Spleen (tissue), 11 donors: ENCODE measurements at regions not wholly inside any gene's neighbourhood (a gene's known extent, or its start where the extent isn't known, plus 50 kb on each side); places are given as distances from the start of the nearest gene placed in this dataset.

Experiments used
- DNase-seq: peaks from one replicate; pipeline ENCODE4 v3.0.0-alpha.2; 2020
- H3K27ac ChIP-seq, 8 donors: fragments of 200-600 bp; sonication (generic) in 7 of 8; 1 replicate in 4 of 8; 2 replicates in 4 of 8; pipeline versions ENCODE4 v1.5.0 to v1.8.0; 2016 to 2021; ENCODE audit warnings: inconsistent platforms in 4 of 8, mild to moderate bottlenecking in 4 of 8, moderate library complexity in 1 of 8
- H3K27me3 ChIP-seq, 7 donors: fragments of 200-600 bp; sonication (generic) in 6 of 7; replicated peaks in 1 of 7; 1 replicate in 4 of 7; 2 replicates in 3 of 7; pipeline versions ENCODE4 v1.5.0 to v1.8.0; 2016 to 2021; ENCODE audit warnings: inconsistent platforms in 3 of 7, mild to moderate bottlenecking in 1 of 7
- H3K36me3 ChIP-seq, 6 donors: fragments of 200-600 bp; sonication (generic) in 5 of 6; 1 replicate in 4 of 6; 2 replicates in 2 of 6; pipeline versions ENCODE4 v1.5.0 to v1.8.0; 2016 to 2021; ENCODE audit warnings: inconsistent platforms in 2 of 6
- H3K4me1 ChIP-seq, 6 donors: fragments of 200-600 bp; sonication (generic) in 5 of 6; 1 replicate in 3 of 6; 2 replicates in 3 of 6; pipeline versions ENCODE4 v1.5.0 to v1.8.0; 2016 to 2021; ENCODE audit warnings: inconsistent platforms in 3 of 6
- H3K4me3 ChIP-seq, 8 donors: fragments of 200-600 bp; sonication (generic) in 7 of 8; 1 replicate in 4 of 8; 2 replicates in 4 of 8; pipeline versions ENCODE4 v1.5.0 to v1.8.0; 2016 to 2021; ENCODE audit warnings: inconsistent platforms in 4 of 8, mild to moderate bottlenecking in 4 of 8, moderate library complexity in 2 of 8
- H3K9me3 ChIP-seq, 8 donors: fragments of 200-600 bp; sonication (generic) in 7 of 8; 1 replicate in 4 of 8; 2 replicates in 4 of 8; pipeline versions ENCODE4 v1.5.0 to v1.8.0; 2016 to 2021; ENCODE audit warnings: inconsistent platforms in 4 of 8
- POLR2A ChIP-seq, 3 donors: fragments of 450-650 bp; IDR thresholded peaks; one replicate each; pipeline ENCODE4 v1.5.1; 2017; ENCODE audit warnings: antibody characterized with exemption in 3 of 3, mild to moderate bottlenecking in 1 of 3
- POLR2AphosphoS5 ChIP-seq, 3 donors: sonication (generic); formaldehyde crosslinking; IDR thresholded peaks; one replicate each; pipeline ENCODE4 v1.5.1; 2017; ENCODE audit warnings: antibody characterized with exemption in 3 of 3
- WGBS, 5 donors: extraction: QIAGEN DNeasy Blood & Tissue Kit in 3 of 5; methylation state at CpG; one replicate each; pipeline versions ENCODE4 v1.1.5 to v1.1.7; 2013 to 2018; 5-methylcytosine and 5-hydroxymethylcytosine counted together
- intact Hi-C: fragments of 100-400 bp; cut with DNase I; formaldehyde crosslinking; loops from one replicate; pipeline ENCODE4 v1.15.0; 2023; ENCODE audit warnings: low total_unique reads
- TF ChIP-seq, protein P1 (sequence below), 11 experiments: fragments of 200-600 bp in 7 of 11; fragments of 450-650 bp in 4 of 11; sonication (generic) in 4 of 11; IDR thresholded peaks in 8 of 11; conservative IDR thresholded peaks in 3 of 11; 1 replicate in 7 of 11; 2 replicates in 4 of 11; pipeline versions ENCODE4 v1.4.0 to v1.8.0; 2016 to 2021; ENCODE audit warnings: antibody characterized with exemption in 11 of 11, inconsistent platforms in 4 of 11, mild to moderate bottlenecking in 1 of 11
- donor health status: healthy with polysubstance abuse.
- donor health status: DM: no; HTN: no; CAD: no; lungs with moderate emphysema.
- donor health status: DM: no; HTN: no; CAD: no.
- donor health status: Bipolar disorder and iron deficiency.
- donor health status: healthy.
- donor health status: DM: no; HTN: no; CAD: no.
- donor health status: DM: yes; HTN: yes; CAD: no.

DNA sequence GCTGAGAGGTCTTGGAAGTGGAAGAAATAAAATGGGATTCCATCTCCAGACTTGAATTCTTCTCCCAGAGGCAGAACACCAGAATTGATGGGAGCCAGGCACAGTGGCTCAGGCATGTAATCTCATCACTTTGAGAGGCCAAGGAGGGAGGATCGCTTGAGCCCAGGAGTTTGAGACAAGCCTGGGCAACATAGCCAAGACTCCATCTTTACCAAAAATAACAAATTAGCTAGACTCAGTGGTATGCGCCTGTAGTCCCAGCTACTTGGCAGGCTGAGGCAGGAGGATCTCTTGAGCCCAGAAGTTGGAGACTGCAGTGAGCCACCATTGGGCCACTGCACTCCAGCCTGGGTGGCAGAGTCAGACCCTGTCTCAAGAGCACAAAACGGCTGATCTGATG lies 144.3 kb downstream of the C1D start:
- Histone ChIP-seq H3K36me3 (no peaks in the 10 kb centered on the region), H3K9me3 (no peaks in the 10 kb centered on the region), H3K4me3 (no peak overlapping the region), H3K4me1 (no peaks in the 10 kb centered on the region), H3K27ac (no peak overlapping the region), H3K27me3 (peaks cover 0 to 25% (median 0%) of the 10 kb centered on the region in 7 donors)
- TF ChIP-seq, protein P1, sequence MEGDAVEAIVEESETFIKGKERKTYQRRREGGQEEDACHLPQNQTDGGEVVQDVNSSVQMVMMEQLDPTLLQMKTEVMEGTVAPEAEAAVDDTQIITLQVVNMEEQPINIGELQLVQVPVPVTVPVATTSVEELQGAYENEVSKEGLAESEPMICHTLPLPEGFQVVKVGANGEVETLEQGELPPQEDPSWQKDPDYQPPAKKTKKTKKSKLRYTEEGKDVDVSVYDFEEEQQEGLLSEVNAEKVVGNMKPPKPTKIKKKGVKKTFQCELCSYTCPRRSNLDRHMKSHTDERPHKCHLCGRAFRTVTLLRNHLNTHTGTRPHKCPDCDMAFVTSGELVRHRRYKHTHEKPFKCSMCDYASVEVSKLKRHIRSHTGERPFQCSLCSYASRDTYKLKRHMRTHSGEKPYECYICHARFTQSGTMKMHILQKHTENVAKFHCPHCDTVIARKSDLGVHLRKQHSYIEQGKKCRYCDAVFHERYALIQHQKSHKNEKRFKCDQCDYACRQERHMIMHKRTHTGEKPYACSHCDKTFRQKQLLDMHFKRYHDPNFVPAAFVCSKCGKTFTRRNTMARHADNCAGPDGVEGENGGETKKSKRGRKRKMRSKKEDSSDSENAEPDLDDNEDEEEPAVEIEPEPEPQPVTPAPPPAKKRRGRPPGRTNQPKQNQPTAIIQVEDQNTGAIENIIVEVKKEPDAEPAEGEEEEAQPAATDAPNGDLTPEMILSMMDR (IDR thresholded peaks at IDR 0.05 in 8 of 11, conservative IDR thresholded peaks at IDR 0.05 in 3 of 11): no peak
- TF ChIP-seq POLR2AphosphoS5 (IDR thresholded peaks at IDR 0.05): no peak
- TF ChIP-seq POLR2A (IDR thresholded peaks at IDR 0.05): no peak
- intact Hi-C loops: no loop called here
- WGBS, 5 donors: 85 to 92% (median 88%) methylated on average over 3 of the region's 3 CpGs
- DNase-seq: no peak

DNA sequence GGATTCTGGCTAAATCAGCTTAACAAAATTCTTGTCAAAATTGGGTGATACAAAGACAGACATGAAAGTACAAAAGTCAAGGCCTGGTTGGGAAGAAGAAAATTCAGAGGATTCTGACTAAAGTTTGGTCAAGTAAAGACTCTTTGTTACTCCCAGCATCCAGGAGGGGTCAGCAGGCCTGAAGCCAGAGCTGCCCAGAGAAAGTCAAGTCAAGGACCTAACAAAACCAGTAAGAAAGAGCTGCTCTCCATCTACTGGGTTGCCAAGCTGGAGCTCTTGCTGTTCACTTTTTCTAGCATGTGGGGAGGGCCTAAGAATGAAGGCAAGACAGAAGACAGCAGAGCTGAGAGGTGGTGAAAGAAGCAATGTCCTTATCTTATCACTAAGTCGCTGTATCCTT lies 143.3 kb downstream of the C1D start:
- peaks cover 0 to 3% (median 0%) of the 10 kb centered on the region in 6 donors for H3K4me1 ChIP-seq
- no peaks in the 10 kb centered on the region for H3K9me3 ChIP-seq
- no peak for TF ChIP-seq POLR2AphosphoS5 (IDR thresholded peaks at IDR 0.05)
- TF ChIP-seq POLR2A (IDR thresholded peaks at IDR 0.05): no peak
- TF ChIP-seq, protein P1 (IDR thresholded peaks at IDR 0.05 in 8 of 11, conservative IDR thresholded peaks at IDR 0.05 in 3 of 11): no peak
- 74 to 93% (median 87%) methylated on average over 1 of the region's 1 CpG for WGBS, 5 donors
- no peak overlapping the region for H3K27ac ChIP-seq
- no peaks in the 10 kb centered on the region for H3K36me3 ChIP-seq
- no peak overlapping the region for H3K4me3 ChIP-seq
- H3K27me3 ChIP-seq: peaks cover 0 to 33% (median 0%) of the 10 kb centered on the region in 7 donors
- intact Hi-C loops: no loop called here
- no peak for DNase-seq

DNA sequence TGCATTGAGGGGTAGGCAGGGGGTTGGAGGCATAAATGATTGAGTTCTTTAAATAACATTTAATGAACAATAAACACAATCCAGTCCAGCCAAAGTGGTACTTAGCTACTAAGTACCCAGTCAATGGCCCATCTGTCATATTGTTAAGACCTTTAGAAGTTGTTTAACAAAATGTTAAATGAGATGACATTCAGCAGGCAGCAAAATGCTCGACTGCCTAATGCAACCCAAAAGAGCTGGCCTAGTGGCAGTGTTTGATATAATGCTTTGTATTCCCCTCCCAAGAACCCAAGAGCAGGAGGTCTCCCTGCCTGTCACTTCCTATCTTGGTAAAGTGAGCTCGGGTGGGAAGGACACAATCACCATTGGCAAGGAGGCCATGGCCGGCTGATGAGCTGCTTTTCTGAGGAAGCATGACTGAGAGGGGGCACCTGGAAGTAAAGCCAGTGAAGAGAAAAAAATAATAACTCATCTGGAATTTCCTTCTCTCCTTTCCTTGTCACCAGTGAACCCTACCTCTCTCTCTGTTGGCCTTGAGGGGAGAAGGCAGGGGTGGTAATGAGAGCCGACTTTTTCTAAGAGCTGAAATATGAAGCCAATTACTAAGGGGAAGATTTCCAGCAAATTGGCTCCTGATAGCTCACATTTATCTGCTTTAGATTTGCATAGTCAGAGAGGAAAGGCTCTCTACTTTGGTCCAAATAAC lies 140.6 kb downstream of the C1D start:
- intact Hi-C loops: no loop called here
- Histone ChIP-seq H3K9me3 (no peaks in the 10 kb centered on the region), H3K4me3 (no peak overlapping the region), H3K36me3 (no peaks in the 10 kb centered on the region), H3K27me3 (peaks cover 0 to 43% (median 0%) of the 10 kb centered on the region in 7 donors), H3K4me1 (peaks cover 0 to 3% (median 0%) of the 10 kb centered on the region in 6 donors), H3K27ac (no peak overlapping the region)
- TF ChIP-seq POLR2A (IDR thresholded peaks at IDR 0.05): no peak
- TF ChIP-seq, protein P1 (IDR thresholded peaks at IDR 0.05 in 8 of 11, conservative IDR thresholded peaks at IDR 0.05 in 3 of 11): no peak
- TF ChIP-seq POLR2AphosphoS5 (IDR thresholded peaks at IDR 0.05): no peak
- no peak for DNase-seq
- WGBS, 5 donors: 57 to 70% (median 67%) methylated on average over 4 of the region's 4 CpGs

DNA sequence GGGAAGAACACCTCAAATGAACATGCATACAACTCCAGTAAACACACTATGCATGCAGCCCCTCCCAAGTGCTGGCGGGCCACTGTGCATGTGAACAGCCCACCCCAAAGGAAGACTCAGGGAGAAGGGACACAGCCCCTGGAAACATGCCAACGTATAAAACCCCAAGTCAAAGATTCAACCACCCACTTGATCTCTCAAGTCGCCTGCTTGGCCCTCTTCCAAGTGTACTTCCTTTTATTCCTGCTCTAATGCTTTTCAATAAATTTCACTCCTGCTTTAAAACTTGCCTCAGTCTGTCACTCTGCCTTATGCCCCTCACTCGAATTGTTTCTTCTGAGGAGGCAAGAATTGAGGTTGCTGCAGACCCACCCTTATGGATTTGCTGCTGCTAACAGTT lies 139.1 kb downstream of the C1D start:
- Histone ChIP-seq H3K4me3 (no peak overlapping the region), H3K27ac (no peak overlapping the region), H3K4me1 (peaks cover 0 to 3% (median 0%) of the 10 kb centered on the region in 6 donors), H3K9me3 (no peaks in the 10 kb centered on the region), H3K27me3 (peaks cover 0 to 40% (median 0%) of the 10 kb centered on the region in 7 donors), H3K36me3 (no peaks in the 10 kb centered on the region)
- intact Hi-C loops: no loop called here
- TF ChIP-seq POLR2A (IDR thresholded peaks at IDR 0.05): no peak
- TF ChIP-seq POLR2AphosphoS5 (IDR thresholded peaks at IDR 0.05): no peak
- TF ChIP-seq, protein P1 (IDR thresholded peaks at IDR 0.05 in 8 of 11, conservative IDR thresholded peaks at IDR 0.05 in 3 of 11): no peak
- no peak for DNase-seq
- WGBS, 5 donors: 22 to 28% (median 24%) methylated on average over 4 of the region's 4 CpGs
